Esophagus squamous epithelium (tissue), 5 donors: ENCODE measurements at regions not wholly inside any gene's neighbourhood (a gene's known extent, or its start where the extent isn't known, plus 50 kb on each side); places are given as distances from the start of the nearest gene placed in this dataset.

Experiments used
- DNase-seq: peaks from one replicate; lab custom pipeline; 2025; lab: John Stamatoyannopoulos, UW
- H3K27ac ChIP-seq, 4 donors: fragments of 200-600 bp; sonication (generic); one replicate each; pipeline ENCODE4 v1.5.1; 2016 to 2019; ENCODE audit warnings: mild to moderate bottlenecking in 1 of 4
- H3K27me3 ChIP-seq, 4 donors: fragments of 200-600 bp; sonication (generic); 1 replicate in 3 of 4; 2 replicates in 1 of 4; pipeline versions ENCODE4 v1.5.1 to v1.6.0; 2017 to 2021; ENCODE audit warnings: antibody characterized with exemption in 1 of 4
- H3K36me3 ChIP-seq, 3 donors: fragments of 200-600 bp; sonication (generic); one replicate each; pipeline ENCODE4 v1.5.1; 2016 to 2019
- H3K4me1 ChIP-seq, 3 donors: fragments of 200-600 bp; sonication (generic); one replicate each; pipeline ENCODE4 v1.5.1; 2017 to 2019
- H3K4me3 ChIP-seq, 4 donors: fragments of 200-600 bp; sonication (generic); 1 replicate in 3 of 4; 2 replicates in 1 of 4; pipeline ENCODE4 v1.5.1; 2016 to 2019; ENCODE audit warnings: mild to moderate bottlenecking in 2 of 4, moderate library complexity in 1 of 4
- H3K9me3 ChIP-seq, 3 donors: fragments of 200-600 bp; sonication (generic); one replicate each; pipeline ENCODE4 v1.5.1; 2016 to 2019
- CTCF ChIP-seq, 6 experiments: fragments of 450-650 bp in 4 of 6; fragments of 200-600 bp in 2 of 6; sonication (generic) in 2 of 6; IDR thresholded peaks; one replicate each; pipeline ENCODE4 v1.5.1; 2016 to 2019; ENCODE audit warnings: antibody characterized with exemption in 6 of 6, mild to moderate bottlenecking in 4 of 6, moderate library complexity in 4 of 6
- POLR2A ChIP-seq, 4 donors: fragments of 450-650 bp; IDR thresholded peaks; one replicate each; pipeline ENCODE4 v1.6.1; 2017; ENCODE audit warnings: antibody characterized with exemption in 4 of 4, mild to moderate bottlenecking in 4 of 4, moderate library complexity in 3 of 4
- WGBS, 2 donors: methylation state at CpG; one replicate each; pipeline ENCODE4 v1.1.5; 2018; 5-methylcytosine and 5-hydroxymethylcytosine counted together
- intact Hi-C: fragments of 100-400 bp; cut with DNase I; formaldehyde crosslinking; loops from one replicate; pipeline ENCODE4 v1.15.0; 2022
- donor health status: DM: yes; HTN: yes; CAD: no.

DNA sequence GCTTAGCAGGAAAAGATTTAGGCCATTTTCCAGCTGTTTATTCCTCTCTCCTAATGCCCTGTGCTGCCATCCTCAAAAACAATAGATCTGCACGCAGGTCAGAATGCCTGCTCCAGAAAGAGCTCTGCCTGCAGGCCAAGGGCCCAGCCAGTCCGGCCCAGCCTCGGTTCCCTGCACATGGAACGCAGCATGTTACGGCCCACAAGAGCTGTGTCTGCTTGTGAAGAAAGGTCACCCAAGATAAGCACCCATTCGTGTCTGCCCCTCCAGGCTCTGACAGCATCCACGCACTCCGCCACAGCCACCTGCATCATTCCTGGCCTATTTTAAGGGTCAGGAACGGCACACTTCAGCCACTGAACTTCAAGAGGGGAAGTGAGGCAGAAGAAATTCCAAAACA is 152.2 kb downstream of the SPATA19 start:
- WGBS, 2 donors: 79 to 83% methylated on average over 3 to 5 of the region's 9 CpGs
- no peaks in the 10 kb centered on the region for H3K4me1 ChIP-seq
- no peak overlapping the region for H3K27ac ChIP-seq
- H3K4me3 ChIP-seq: no peak overlapping the region
- TF ChIP-seq CTCF (IDR thresholded peaks at IDR 0.05): no peak
- TF ChIP-seq POLR2A (IDR thresholded peaks at IDR 0.05): no peak
- no peaks in the 10 kb centered on the region for H3K27me3 ChIP-seq
- H3K36me3 ChIP-seq: no peaks in the 10 kb centered on the region
- intact Hi-C loops: no loop called here
- DNase-seq: no peak
- no peaks in the 10 kb centered on the region for H3K9me3 ChIP-seq

- Histone ChIP-seq H3K36me3 (no peaks in the 10 kb centered on the region), H3K4me1 (no peaks in the 10 kb centered on the region), H3K9me3 (no peaks in the 10 kb centered on the region), H3K4me3 (no peak overlapping the region), H3K27ac (no peak overlapping the region), H3K27me3 (no peaks in the 10 kb centered on the region)
- no peak for TF ChIP-seq CTCF (IDR thresholded peaks at IDR 0.05)
- TF ChIP-seq POLR2A (IDR thresholded peaks at IDR 0.05): no peak
- intact Hi-C loops: no loop called here
- 44 to 62% methylated on average over 8 of the region's 8 CpGs for WGBS, 2 donors
- no peak for DNase-seq
Measured at GRCh38 chr11:133692126-133692934, 153.0 kb downstream of the SPATA19 start.

DNA sequence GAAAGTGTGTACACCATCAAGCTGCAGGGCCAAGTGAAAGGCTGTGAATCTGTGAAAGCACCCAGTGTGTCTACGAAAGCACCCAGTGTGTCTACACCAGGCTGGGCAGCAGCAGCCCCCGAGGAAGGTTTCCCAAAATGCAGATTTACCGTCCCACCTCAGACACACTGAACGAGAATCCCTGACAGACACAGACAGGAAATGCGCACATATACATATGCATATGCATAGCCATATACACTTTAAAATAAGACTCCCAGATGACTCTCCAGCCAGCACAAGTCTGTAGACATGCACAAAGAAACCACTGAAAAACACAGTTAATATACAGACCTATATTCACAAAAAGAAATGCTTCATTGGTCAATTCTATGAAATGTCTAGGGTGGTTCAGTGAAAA is 155.5 kb upstream of the OPCML start:
- no peaks in the 10 kb centered on the region for H3K36me3 ChIP-seq
- WGBS, 2 donors: 68 to 71% methylated on average over 5 of the region's 5 CpGs
- no peak for DNase-seq
- TF ChIP-seq POLR2A (IDR thresholded peaks at IDR 0.05): no peak
- no peak for TF ChIP-seq CTCF (IDR thresholded peaks at IDR 0.05)
- H3K4me1 ChIP-seq: no peaks in the 10 kb centered on the region
- H3K4me3 ChIP-seq: no peak overlapping the region
- H3K27me3 ChIP-seq: peaks cover 0 to 5% (median 0%) of the 10 kb centered on the region in 4 donors
- intact Hi-C loops: no loop called here
- no peaks in the 10 kb centered on the region for H3K9me3 ChIP-seq
- H3K27ac ChIP-seq: no peak overlapping the region

DNA sequence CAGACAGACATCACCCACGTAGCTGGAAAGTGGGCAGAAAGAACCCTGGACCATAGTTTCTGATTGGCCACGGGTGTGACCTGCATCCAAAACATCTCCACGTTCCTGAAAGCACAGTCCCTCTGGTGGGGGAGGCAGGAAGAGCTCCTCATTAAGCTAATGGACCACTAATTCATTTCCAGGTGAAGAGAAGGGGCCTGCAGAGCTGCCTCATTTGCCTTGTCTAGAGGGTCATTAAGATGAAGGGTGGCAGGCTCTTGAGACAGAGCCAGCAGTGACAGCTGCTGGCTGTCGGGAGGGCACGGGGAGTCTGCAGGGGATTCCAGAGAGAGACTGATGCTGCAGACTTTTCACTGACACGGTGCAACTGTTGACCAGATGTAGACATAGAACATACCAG is 149.6 kb upstream of the OPCML start:
- H3K27me3 ChIP-seq: peaks cover 0 to 31% (median 0%) of the 10 kb centered on the region in 4 donors
- no peak for DNase-seq
- WGBS, 2 donors: 10 to 31% methylated on average over 5 to 6 of the region's 6 CpGs

More for the DNA sequence above, 149.6 kb upstream of the OPCML start:
- Histone ChIP-seq H3K9me3 (no peaks in the 10 kb centered on the region), H3K36me3 (no peaks in the 10 kb centered on the region), H3K27ac (no peak overlapping the region), H3K4me1 (no peaks in the 10 kb centered on the region), H3K4me3 (no peak overlapping the region)
- TF ChIP-seq POLR2A (IDR thresholded peaks at IDR 0.05): no peak
- no peak for TF ChIP-seq CTCF (IDR thresholded peaks at IDR 0.05)
- intact Hi-C loops: no loop called here
